Mammary epithelial cell (primary cell): ENCODE measurements at regions not wholly inside any gene's neighbourhood (a gene's known extent, or its start where the extent isn't known, plus 50 kb on each side); places are given as distances from the start of the nearest gene placed in this dataset.

Source experiments
- CTCF ChIP-seq, 2 donors: IDR thresholded peaks in 1 of 2; conservative IDR thresholded peaks in 1 of 2; 2 replicates each; pipeline ENCODE4 v1.5.1; 2011 to 2012; ENCODE audit warnings: inconsistent platforms in 2 of 2, low read length in 2 of 2, mild to moderate bottlenecking in 2 of 2, control low read depth in 1 of 2, low read depth in 1 of 2; ENCODE audit not compliant: insufficient read depth in 1 of 2; ENCODE audit errors: extremely low read depth in 1 of 2
- EZH2 ChIP-seq: IDR thresholded peaks from 2 replicates; pipeline ENCODE4 v1.6.1; 2012; ENCODE audit warnings: low read length, inconsistent platforms, borderline replicate concordance

DNA sequence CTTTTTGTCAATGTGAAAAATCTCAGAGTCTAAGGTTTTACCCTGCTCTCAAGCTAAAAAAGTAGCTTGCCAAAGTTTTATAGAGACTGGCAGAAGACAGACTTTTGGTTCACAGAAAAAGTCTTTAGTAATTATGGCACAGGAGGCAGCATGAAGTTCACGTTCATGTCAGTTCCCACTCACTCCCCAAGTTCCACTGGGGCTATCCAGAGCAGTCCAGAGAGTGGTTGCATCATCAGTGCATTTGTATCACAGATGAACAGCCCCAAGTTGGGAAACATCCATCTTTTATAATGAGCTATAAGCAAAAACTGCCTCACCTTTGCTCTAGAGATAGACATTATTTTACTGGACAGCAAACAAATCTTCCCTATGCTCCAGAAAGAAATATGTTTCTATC is 454.1 kb upstream of the AGTR1 start:
- TF ChIP-seq CTCF (conservative IDR thresholded peaks at IDR 0.05 in 1 of 2, IDR thresholded peaks at IDR 0.05 in 1 of 2; ENCODE audit: extremely low read depth in 1 of 2, insufficient read depth in 1 of 2, low read depth in 1 of 2, low read length in 2 of 2) (no peak), EZH2 (no peak)
